ENCODE measurements at regions not wholly inside any gene's neighbourhood (a gene's known extent, or its start where the extent isn't known, plus 50 kb on each side); places are given as distances from the start of the nearest gene placed in this dataset.

GRCh38 chr18:77984178-77984577 lies 734.5 kb downstream of the GALR1 start:
- no peak for DNase-seq (ENCODE audit: low spot score in 2 of 2)
- 68 to 79% methylated on average over 14 of the region's 14 CpGs for WGBS, 2 donors
- TF ChIP-seq CTCF (IDR thresholded peaks at IDR 0.05) (no peak), POLR2A (IDR thresholded peaks at IDR 0.05) (no peak)
- H3K4me3 ChIP-seq (ENCODE audit: low read depth, poor library complexity, severe bottlenecking) = no peak overlapping the region
- intact Hi-C loops (cut with DNase I; ENCODE audit: low total_unique reads) = no loop called here

DNA sequence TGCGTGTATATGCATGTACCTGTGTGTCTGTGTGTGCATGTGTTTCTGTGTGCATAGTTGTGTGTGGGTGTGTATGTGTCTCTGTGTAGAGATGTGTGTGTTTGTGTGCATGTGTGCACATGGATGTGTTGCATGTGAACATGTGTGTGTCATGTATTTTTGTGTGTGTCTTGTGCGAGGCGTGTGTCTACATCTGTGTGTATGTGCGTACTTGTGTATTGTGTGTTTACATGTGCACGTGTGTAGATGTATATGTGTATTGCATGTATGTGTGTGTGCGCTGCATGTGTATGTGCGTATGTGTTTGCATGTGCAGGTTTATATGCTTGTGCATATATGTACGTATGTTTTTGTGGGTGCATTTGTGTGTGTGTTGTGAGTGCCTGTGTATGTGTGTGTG lies 735.2 kb downstream of the GALR1 start:
- TF ChIP-seq POLR2A (IDR thresholded peaks at IDR 0.05) (no peak), CTCF (IDR thresholded peaks at IDR 0.05) (no peak)
- 95% methylated on average over 8 of the region's 8 CpGs for WGBS, 2 donors
- H3K4me3 ChIP-seq (ENCODE audit: low read depth, poor library complexity, severe bottlenecking) = no peak overlapping the region
- intact Hi-C loops (cut with DNase I; ENCODE audit: low total_unique reads) = no loop called here
- DNase-seq (ENCODE audit: low spot score in 2 of 2) = no peak

GRCh38 chr18:77985526-77986281 lies 736.1 kb downstream of the GALR1 start:
- DNase-seq (ENCODE audit: low spot score in 2 of 2) = no peak
- TF ChIP-seq POLR2A (IDR thresholded peaks at IDR 0.05) = no peak
- no peak for TF ChIP-seq CTCF (IDR thresholded peaks at IDR 0.05)
- 48 to 56% methylated on average over 14 of the region's 14 CpGs for WGBS, 2 donors
- intact Hi-C loops (cut with DNase I; ENCODE audit: low total_unique reads) = no loop called here
- H3K4me3 ChIP-seq (ENCODE audit: low read depth, poor library complexity, severe bottlenecking) = no peak overlapping the region

GRCh38 chr18:77990131-77990530 lies 740.5 kb downstream of the GALR1 start:
- TF ChIP-seq POLR2A (IDR thresholded peaks at IDR 0.05) (no peak), CTCF (IDR thresholded peaks at IDR 0.05) (no peak)
- H3K4me3 ChIP-seq (ENCODE audit: low read depth, poor library complexity, severe bottlenecking) = no peak overlapping the region
- no peak for DNase-seq (ENCODE audit: low spot score in 2 of 2)
- WGBS, 2 donors = 84 to 87% methylated on average over 12 of the region's 12 CpGs
- intact Hi-C loops (cut with DNase I; ENCODE audit: low total_unique reads) = no loop called here

GRCh38 chr18:77990901-77991300 lies 741.3 kb downstream of the GALR1 start:
- DNase-seq (ENCODE audit: low spot score in 2 of 2) = no peak
- no peak overlapping the region for H3K4me3 ChIP-seq (ENCODE audit: low read depth, poor library complexity, severe bottlenecking)
- TF ChIP-seq POLR2A (IDR thresholded peaks at IDR 0.05) (no peak), CTCF (IDR thresholded peaks at IDR 0.05) (no peak)
- WGBS, 2 donors = 91 to 94% methylated on average over 13 of the region's 13 CpGs
- intact Hi-C loops (cut with DNase I; ENCODE audit: low total_unique reads) = no loop called here

- intact Hi-C loops (cut with DNase I; ENCODE audit: low total_unique reads) = no loop called here
- no peak for DNase-seq (ENCODE audit: low spot score in 2 of 2)
- TF ChIP-seq POLR2A (IDR thresholded peaks at IDR 0.05) (no peak), CTCF (IDR thresholded peaks at IDR 0.05) (no peak)
- 72 to 73% methylated on average over 8 of the region's 8 CpGs for WGBS, 2 donors
- H3K4me3 ChIP-seq (ENCODE audit: low read depth, poor library complexity, severe bottlenecking) = no peak overlapping the region
Measured at GRCh38 chr18:77992057-77992456, 742.4 kb downstream of the GALR1 start.
